ENCODE measurements at regions not wholly inside any gene's neighbourhood (a gene's known extent, or its start where the extent isn't known, plus 50 kb on each side); places are given as distances from the start of the nearest gene placed in this dataset.

DNA sequence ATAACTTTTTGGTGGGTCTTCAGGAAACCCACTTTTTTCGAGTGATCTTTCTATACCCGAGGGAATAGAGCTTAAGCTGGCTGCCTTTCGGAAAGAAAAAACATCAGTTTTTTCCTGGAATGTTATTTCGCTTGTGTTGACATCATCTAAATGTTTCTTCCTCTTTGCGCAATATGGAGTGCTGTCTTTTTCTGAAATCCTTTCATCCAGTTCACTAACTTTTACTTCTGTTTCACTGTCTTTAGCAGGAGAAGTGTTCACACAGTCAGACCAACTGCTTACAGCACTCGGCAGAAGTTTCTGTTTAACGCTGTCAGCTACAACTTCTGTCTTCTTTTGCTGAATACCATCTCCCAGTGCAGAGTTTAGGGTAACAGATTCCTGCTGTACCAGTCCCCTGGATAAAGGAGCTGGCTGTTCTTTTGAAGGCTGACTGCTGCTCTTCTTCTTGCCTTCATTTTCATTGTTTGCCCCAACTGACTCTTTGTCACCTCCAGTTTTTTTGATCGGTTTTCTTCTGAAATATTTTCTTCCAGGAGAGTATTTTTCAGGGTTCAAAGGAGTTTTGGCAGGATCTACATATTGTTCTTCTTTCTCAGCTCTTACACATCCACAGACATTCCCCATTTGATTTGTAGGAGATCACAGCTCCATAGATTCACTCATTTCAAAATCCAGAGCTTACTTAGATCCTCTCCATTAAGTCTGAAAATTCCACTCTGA, 50.0 kb upstream of the DST start:
- TF ChIP-seq CTCF (IDR thresholded peaks at IDR 0.05) (no peak), POLR2AphosphoS5 (IDR thresholded peaks at IDR 0.05) (peak; percentile 31 to 59 (median 38))
